GM23338 (cell line): ENCODE measurements at regions not wholly inside any gene's neighbourhood (a gene's known extent, or its start where the extent isn't known, plus 50 kb on each side); places are given as distances from the start of the nearest gene placed in this dataset.
"Not testable (repeated sequence)": the region's sequence is repeated elsewhere in the genome, so short reads cannot be mapped to it uniquely, and the experiment has no call there.

ENCODE experiments used
- ATAC-seq: fragments of 200-7000 bp; cut with Tn5 transposase; 3 replicates; pipeline ENCODE4 v1.9.1; 2020
- DNase-seq: peaks from one replicate; pipeline ENCODE4 v3.0.0-alpha.2; 2015; ENCODE audit warnings: low spot score
- H2AFZ ChIP-seq: fragments of 200-600 bp; sonication (generic); 2 replicates; pipeline ENCODE4 v1.8.0; 2016; ENCODE audit warnings: antibody characterized with exemption, mild to moderate bottlenecking, moderate library complexity
- H3F3A ChIP-seq: fragments of 200-600 bp; sonication (generic); replicated peaks from 2 replicates; pipeline ENCODE4 v1.8.0; 2017; ENCODE audit warnings: antibody characterized with exemption, mixed run types, low read depth
- H3K27ac ChIP-seq: fragments of 200-600 bp; sonication (generic); 2 replicates; pipeline ENCODE4 v1.6.1; 2016; ENCODE audit warnings: low read depth
- H3K27me3 ChIP-seq: fragments of 200-600 bp; sonication (generic); 2 replicates; pipeline ENCODE4 v1.8.0; 2016; ENCODE audit warnings: mild to moderate bottlenecking, mixed run types, moderate library complexity; ENCODE audit not compliant: insufficient read depth
- H3K36me3 ChIP-seq: fragments of 200-600 bp; sonication (generic); 2 replicates; pipeline ENCODE4 v1.8.0; 2016; ENCODE audit warnings: mild to moderate bottlenecking; ENCODE audit not compliant: insufficient read depth
- H3K4me1 ChIP-seq: fragments of 200-600 bp; sonication (generic); 2 replicates; pipeline ENCODE4 v1.8.0; 2016; ENCODE audit warnings: mild to moderate bottlenecking, moderate library complexity; ENCODE audit not compliant: insufficient read depth
- H3K4me2 ChIP-seq: fragments of 200-600 bp; sonication (generic); 2 replicates; pipeline ENCODE4 v1.7.1; 2017; ENCODE audit warnings: mixed run types
- H3K4me3 ChIP-seq: fragments of 200-600 bp; sonication (generic); 2 replicates; pipeline ENCODE4 v1.6.1; 2016; ENCODE audit warnings: mixed run types
- H3K79me2 ChIP-seq: fragments of 200-600 bp; sonication (generic); replicated peaks from 2 replicates; pipeline ENCODE4 v1.8.0; 2017; ENCODE audit warnings: mild to moderate bottlenecking; ENCODE audit not compliant: insufficient read depth
- H3K9me2 ChIP-seq: fragments of 200-600 bp; sonication (generic); 2 replicates; pipeline ENCODE4 v1.8.0; 2017; ENCODE audit not compliant: insufficient read depth
- H4K20me1 ChIP-seq: fragments of 200-600 bp; sonication (generic); replicated peaks from 2 replicates; pipeline ENCODE4 v1.8.0; 2017; ENCODE audit warnings: mild to moderate bottlenecking; ENCODE audit not compliant: insufficient read depth
- H3K27ac Mint-ChIP-seq: 2 replicates; pipeline ENCODE4 v1.8.0; 2020; ENCODE audit warnings: inconsistent platforms, mild to moderate bottlenecking, moderate library complexity, mixed read lengths
- H3K27me3 Mint-ChIP-seq: 3 replicates; pipeline ENCODE4 v1.8.0; 2022; ENCODE audit warnings: low read depth, mild to moderate bottlenecking, moderate library complexity, mixed read lengths, inconsistent platforms; ENCODE audit not compliant: insufficient read depth, poor library complexity
- H3K36me3 Mint-ChIP-seq: 3 replicates; pipeline ENCODE4 v1.8.0; 2021; ENCODE audit warnings: low read depth, mild to moderate bottlenecking, inconsistent platforms, moderate library complexity, mixed read lengths
- H3K4me1 Mint-ChIP-seq: 3 replicates; pipeline ENCODE4 v1.8.0; 2020; ENCODE audit warnings: mild to moderate bottlenecking, inconsistent platforms, mixed read lengths
- H3K4me3 Mint-ChIP-seq: 3 replicates; pipeline ENCODE4 v1.8.0; 2021; ENCODE audit warnings: moderate library complexity, mild to moderate bottlenecking, inconsistent platforms, mixed read lengths
- H3K9me3 Mint-ChIP-seq: 3 replicates; pipeline ENCODE4 v1.8.0; 2020; ENCODE audit warnings: moderate library complexity, mild to moderate bottlenecking, inconsistent platforms, mixed read lengths
- JUNB ChIP-seq: IDR thresholded peaks from one replicate; pipeline ENCODE4 v1.6.1; 2016; ENCODE audit warnings: antibody characterized with exemption; ENCODE audit not compliant: unreplicated experiment
- POLR2AphosphoS5 ChIP-seq: IDR thresholded peaks from 2 replicates; pipeline ENCODE4 v1.6.1; 2016; ENCODE audit warnings: antibody characterized with exemption, low read depth
- TF ChIP-seq, protein P1 (sequence below): IDR thresholded peaks from one replicate; pipeline ENCODE4 v1.6.1; 2018; ENCODE audit warnings: antibody characterized with exemption; ENCODE audit not compliant: unreplicated experiment

DNA sequence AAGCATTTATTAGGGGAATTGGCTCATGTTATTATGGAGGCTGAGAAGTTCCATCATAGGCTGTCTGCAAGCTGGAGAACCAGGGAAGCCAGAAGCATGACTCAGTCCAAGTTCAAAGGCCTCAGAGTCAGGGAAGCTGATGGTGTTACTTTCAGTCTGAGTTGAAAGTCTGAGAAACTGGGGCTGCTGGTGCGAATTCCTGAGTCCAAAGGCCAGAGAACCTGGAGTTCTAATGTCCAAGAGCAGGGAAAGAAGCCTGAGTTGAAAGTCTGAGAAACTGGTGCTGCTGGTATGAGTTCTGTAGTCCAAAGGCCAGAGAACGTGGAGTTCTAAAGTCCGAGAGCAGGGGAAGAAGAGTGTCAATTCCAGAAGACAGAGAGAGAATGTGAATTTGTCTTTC lies 641.1 kb downstream of the ISL1 start:
- Histone ChIP-seq H3F3A (no peaks in the 10 kb centered on the region), H4K20me1 (no peaks in the 10 kb centered on the region), H3K36me3 (no peaks in the 10 kb centered on the region), H3K4me1 (no peaks in the 10 kb centered on the region), H2AFZ (no peak overlapping the region; the same call in 1 of the 2 replicates), H3K79me2 (no peaks in the 10 kb centered on the region), H3K4me2 (no peak overlapping the region), H3K27ac (no peak overlapping the region), H3K4me3 (no peak overlapping the region), H3K9me2 (no peaks in the 10 kb centered on the region; the same call in 1 of the 2 replicates), H3K27me3 (no peaks in the 10 kb centered on the region)
- Mint-ChIP-seq H3K4me1 (peaks cover 4% of the 10 kb centered on the region; the same call in 2 of the 3 replicates), H3K36me3 (no peaks in the 10 kb centered on the region), H3K27me3 (peaks cover 2% of the 10 kb centered on the region), H3K4me3 (no peak overlapping the region), H3K27ac (0 out of 2 replicates have a peak overlapping the region, but pooled peaks have one; percentile 18), H3K9me3 (no peaks in the 10 kb centered on the region)
- DNase-seq (no peak), ATAC-seq (no peak)
- TF ChIP-seq POLR2AphosphoS5 (no peak), JUNB (no peak)

DNA sequence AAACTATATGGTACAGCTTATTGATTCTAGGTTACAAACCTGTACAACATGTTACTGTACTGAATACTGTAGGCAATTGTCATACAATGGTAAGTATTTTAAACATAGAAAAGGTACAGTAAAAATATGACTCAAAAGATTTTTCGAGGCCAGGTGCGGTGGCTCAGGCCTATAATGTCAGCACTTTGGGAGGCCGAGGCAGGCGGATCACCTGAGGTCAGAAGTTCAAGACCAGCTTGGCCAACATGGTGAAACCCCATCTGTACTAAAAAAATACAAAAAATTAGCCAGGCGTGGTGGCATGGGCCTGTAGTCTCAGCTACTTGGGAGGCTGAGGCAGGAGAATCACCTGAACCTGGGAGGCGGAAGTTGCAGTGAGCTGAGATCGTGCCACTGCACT lies 646.6 kb downstream of the ISL1 start:
- DNase-seq, H3K9me2 ChIP-seq, H3K27ac ChIP-seq, H3K4me3 ChIP-seq, H3K4me1 ChIP-seq, H3K36me3 Mint-ChIP-seq, H4K20me1 ChIP-seq, H3K27me3 ChIP-seq, H2AFZ ChIP-seq, H3K27ac Mint-ChIP-seq, H3K9me3 Mint-ChIP-seq, H3K27me3 Mint-ChIP-seq, H3K4me3 Mint-ChIP-seq, H3K4me2 ChIP-seq, ATAC-seq, H3K4me1 Mint-ChIP-seq, H3K79me2 ChIP-seq, H3F3A ChIP-seq, H3K36me3 ChIP-seq: not testable (repeated sequence)

DNA sequence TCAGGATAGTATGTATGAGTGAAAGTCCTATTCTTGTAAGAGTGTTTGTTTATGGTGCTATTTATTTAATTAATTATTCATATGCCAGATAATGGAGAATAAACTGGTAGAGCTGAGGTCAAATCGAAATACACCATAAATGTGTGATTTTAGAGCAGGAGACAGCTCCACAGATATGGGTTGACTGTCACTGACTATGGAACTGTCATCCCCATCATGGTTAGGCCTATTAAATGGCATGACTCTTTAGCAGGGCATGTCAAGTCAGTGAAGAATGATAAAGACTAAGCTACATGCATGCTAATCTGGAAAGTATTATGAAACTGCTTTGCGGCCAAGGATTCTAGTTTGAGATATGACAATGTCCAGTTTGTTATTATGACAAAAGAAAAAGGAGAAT lies 658.6 kb downstream of the ISL1 start:
- Histone ChIP-seq H3K27me3 (no peaks in the 10 kb centered on the region), H3K36me3 (no peaks in the 10 kb centered on the region), H3K9me2 (no peaks in the 10 kb centered on the region), H2AFZ (no peak overlapping the region), H3K4me1 (peaks cover 12% of the 10 kb centered on the region), H3K4me2 (no peak overlapping the region), H3K4me3 (no peak overlapping the region), H3K27ac (no peak overlapping the region), H3F3A (no peaks in the 10 kb centered on the region), H4K20me1 (no peaks in the 10 kb centered on the region), H3K79me2 (no peaks in the 10 kb centered on the region)
- TF ChIP-seq, protein P1, sequence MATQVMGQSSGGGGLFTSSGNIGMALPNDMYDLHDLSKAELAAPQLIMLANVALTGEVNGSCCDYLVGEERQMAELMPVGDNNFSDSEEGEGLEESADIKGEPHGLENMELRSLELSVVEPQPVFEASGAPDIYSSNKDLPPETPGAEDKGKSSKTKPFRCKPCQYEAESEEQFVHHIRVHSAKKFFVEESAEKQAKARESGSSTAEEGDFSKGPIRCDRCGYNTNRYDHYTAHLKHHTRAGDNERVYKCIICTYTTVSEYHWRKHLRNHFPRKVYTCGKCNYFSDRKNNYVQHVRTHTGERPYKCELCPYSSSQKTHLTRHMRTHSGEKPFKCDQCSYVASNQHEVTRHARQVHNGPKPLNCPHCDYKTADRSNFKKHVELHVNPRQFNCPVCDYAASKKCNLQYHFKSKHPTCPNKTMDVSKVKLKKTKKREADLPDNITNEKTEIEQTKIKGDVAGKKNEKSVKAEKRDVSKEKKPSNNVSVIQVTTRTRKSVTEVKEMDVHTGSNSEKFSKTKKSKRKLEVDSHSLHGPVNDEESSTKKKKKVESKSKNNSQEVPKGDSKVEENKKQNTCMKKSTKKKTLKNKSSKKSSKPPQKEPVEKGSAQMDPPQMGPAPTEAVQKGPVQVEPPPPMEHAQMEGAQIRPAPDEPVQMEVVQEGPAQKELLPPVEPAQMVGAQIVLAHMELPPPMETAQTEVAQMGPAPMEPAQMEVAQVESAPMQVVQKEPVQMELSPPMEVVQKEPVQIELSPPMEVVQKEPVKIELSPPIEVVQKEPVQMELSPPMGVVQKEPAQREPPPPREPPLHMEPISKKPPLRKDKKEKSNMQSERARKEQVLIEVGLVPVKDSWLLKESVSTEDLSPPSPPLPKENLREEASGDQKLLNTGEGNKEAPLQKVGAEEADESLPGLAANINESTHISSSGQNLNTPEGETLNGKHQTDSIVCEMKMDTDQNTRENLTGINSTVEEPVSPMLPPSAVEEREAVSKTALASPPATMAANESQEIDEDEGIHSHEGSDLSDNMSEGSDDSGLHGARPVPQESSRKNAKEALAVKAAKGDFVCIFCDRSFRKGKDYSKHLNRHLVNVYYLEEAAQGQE = no peak
- Mint-ChIP-seq H3K9me3 (no peaks in the 10 kb centered on the region), H3K4me3 (no peak overlapping the region), H3K4me1 (peaks cover 16% of the 10 kb centered on the region; the same call in 2 of the 3 replicates), H3K27me3 (no peaks in the 10 kb centered on the region), H3K36me3 (no peaks in the 10 kb centered on the region), H3K27ac (no peak overlapping the region)
- DNase-seq (no peak), ATAC-seq (no peak)
